ENCODE measurements at regions not wholly inside any gene's neighbourhood (a gene's known extent, or its start where the extent isn't known, plus 50 kb on each side); places are given as distances from the start of the nearest gene placed in this dataset.
"Not testable (repeated sequence)": the region's sequence is repeated elsewhere in the genome, so short reads cannot be mapped to it uniquely, and the experiment has no call there.

- DNase-seq: not testable (repeated sequence)
Observed at GRCh38 chr16:88165040-88165544, 213.9 kb downstream of the BANP start.

- not testable (repeated sequence) for DNase-seq
Observed at GRCh38 chr16:88165683-88166082, 214.4 kb downstream of the BANP start.

- DNase-seq: not testable (repeated sequence)
Observed at GRCh38 chr16:88166209-88166773, 215.1 kb downstream of the BANP start.

GRCh38 chr16:88167798-88168556 is 214.8 kb upstream of the ZNF469 start:
- DNase-seq: peak; percentile 0

- peak; percentile 41 for DNase-seq
Observed at GRCh38 chr16:88168557-88168949, 214.2 kb upstream of the ZNF469 start.

GRCh38 chr16:88169136-88169830 is 213.5 kb upstream of the ZNF469 start:
- not testable (repeated sequence) for DNase-seq

- not testable (repeated sequence) for DNase-seq
Observed at GRCh38 chr16:88169831-88170165, 213.0 kb upstream of the ZNF469 start.

- no peak for DNase-seq
Observed at GRCh38 chr16:88170528-88170991, 212.2 kb upstream of the ZNF469 start.

- DNase-seq: not testable (repeated sequence)
Observed at GRCh38 chr16:88171126-88171525, 211.6 kb upstream of the ZNF469 start.

GRCh38 chr16:88176184-88176583 is 206.6 kb upstream of the ZNF469 start:
- not testable (repeated sequence) for DNase-seq

- DNase-seq: not testable (repeated sequence)
Observed at GRCh38 chr16:88176591-88177180, 206.1 kb upstream of the ZNF469 start.

GRCh38 chr16:88178251-88178650 is 204.5 kb upstream of the ZNF469 start:
- not testable (repeated sequence) for DNase-seq

GRCh38 chr16:88178896-88179295 is 203.9 kb upstream of the ZNF469 start:
- DNase-seq: not testable (repeated sequence)

GRCh38 chr16:88182967-88183881 is 199.5 kb upstream of the ZNF469 start:
- DNase-seq: not testable (repeated sequence)

- not testable (repeated sequence) for DNase-seq
Observed at GRCh38 chr16:88184053-88184452, 198.7 kb upstream of the ZNF469 start.

- DNase-seq: not testable (repeated sequence)
Observed at GRCh38 chr16:88184566-88185355, 198.0 kb upstream of the ZNF469 start.

- not testable (repeated sequence) for DNase-seq
Observed at GRCh38 chr16:88185406-88185805, 197.4 kb upstream of the ZNF469 start.

GRCh38 chr16:88185976-88186888 is 196.5 kb upstream of the ZNF469 start:
- not testable (repeated sequence) for DNase-seq

- DNase-seq: not testable (repeated sequence)
Observed at GRCh38 chr16:88186889-88187870, 195.6 kb upstream of the ZNF469 start.

Measured in NCI-H748 treated with DMSO at 0.1 percent for 48 hours (cell line).